ENCODE measurements at regions not wholly inside any gene's neighbourhood (a gene's known extent, or its start where the extent isn't known, plus 50 kb on each side); places are given as distances from the start of the nearest gene placed in this dataset.

DNA sequence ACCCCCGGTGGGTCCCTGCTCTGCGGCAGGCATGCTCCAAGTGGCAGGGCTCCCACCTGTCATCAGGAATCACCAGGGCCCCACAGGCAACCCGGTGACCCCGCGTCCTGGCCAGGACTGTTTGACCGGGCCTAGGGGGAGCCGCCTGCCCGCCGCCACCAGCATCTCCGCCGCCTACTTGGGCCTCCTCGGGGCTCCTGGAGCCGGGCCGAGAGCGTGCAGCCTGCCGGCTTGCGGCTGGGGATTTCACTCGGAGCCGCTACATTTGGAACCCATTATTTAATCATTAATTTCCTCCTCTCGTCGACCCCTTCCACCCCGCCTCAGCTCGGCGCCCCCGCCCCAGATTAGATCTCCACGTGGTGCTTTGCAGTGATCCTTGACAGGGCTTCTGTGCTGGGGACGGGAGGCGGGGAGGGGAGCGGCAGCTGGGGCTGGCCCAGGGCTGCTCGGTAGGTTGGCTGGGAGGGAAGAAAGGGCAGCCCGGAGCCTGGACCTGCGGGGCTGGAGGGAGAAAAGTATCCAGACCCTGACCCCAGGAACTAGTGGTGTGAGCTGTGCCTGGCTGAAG, 295.4 kb downstream of the CYP26B1 start:
- TF ChIP-seq, protein P1, sequence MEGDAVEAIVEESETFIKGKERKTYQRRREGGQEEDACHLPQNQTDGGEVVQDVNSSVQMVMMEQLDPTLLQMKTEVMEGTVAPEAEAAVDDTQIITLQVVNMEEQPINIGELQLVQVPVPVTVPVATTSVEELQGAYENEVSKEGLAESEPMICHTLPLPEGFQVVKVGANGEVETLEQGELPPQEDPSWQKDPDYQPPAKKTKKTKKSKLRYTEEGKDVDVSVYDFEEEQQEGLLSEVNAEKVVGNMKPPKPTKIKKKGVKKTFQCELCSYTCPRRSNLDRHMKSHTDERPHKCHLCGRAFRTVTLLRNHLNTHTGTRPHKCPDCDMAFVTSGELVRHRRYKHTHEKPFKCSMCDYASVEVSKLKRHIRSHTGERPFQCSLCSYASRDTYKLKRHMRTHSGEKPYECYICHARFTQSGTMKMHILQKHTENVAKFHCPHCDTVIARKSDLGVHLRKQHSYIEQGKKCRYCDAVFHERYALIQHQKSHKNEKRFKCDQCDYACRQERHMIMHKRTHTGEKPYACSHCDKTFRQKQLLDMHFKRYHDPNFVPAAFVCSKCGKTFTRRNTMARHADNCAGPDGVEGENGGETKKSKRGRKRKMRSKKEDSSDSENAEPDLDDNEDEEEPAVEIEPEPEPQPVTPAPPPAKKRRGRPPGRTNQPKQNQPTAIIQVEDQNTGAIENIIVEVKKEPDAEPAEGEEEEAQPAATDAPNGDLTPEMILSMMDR (IDR thresholded peaks at IDR 0.05; ENCODE audit: insufficient read depth, low read length, poor library complexity, severe bottlenecking): no peak
- Histone ChIP-seq H3K36me3 (ENCODE audit: control insufficient read depth, insufficient read depth, low read length) (no peaks in the 10 kb centered on the region), H3K27me3 (ENCODE audit: control insufficient read depth, insufficient read depth, low read length) (peaks cover 27% of the 10 kb centered on the region), H3K4me3 (ENCODE audit: low read depth, low read length) (no peak overlapping the region)
- DNase-seq (ENCODE audit: low read depth): no peak

DNA sequence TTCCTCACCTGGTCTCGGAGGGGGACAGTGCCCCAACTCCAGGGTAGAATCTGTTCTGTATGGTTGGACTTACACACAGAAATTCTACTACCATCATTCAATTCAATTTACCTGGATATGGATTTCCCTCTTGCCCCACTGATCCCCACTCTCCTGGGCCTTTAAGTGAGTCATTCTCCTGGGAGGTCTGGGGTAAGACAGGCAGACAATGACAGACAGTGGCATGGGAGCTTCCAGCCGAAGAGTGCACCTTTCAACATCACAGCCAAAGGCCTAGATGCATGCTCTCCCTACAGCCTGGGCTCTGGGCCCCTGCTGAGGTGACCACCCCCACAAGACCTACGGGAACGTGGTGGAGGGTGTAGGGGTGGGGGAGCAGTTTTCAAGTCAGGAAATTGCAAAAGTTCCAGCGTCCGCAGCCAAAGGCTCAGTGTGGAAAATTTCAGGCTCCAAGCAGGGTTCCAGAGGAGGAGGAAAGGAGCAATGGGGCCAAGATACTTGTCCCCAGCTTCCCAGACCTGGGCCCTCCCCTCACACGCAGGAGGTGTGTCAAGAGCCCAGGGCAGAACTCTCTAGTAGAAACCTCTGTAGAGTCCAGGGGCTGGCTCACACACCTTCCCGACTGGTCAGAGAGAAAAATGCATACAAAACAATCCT, 296.4 kb downstream of the CYP26B1 start:
- DNase-seq (ENCODE audit: low read depth): no peak
- Histone ChIP-seq H3K27me3 (ENCODE audit: control insufficient read depth, insufficient read depth, low read length) (peaks cover 27% of the 10 kb centered on the region), H3K4me3 (ENCODE audit: low read depth, low read length) (no peak overlapping the region), H3K36me3 (ENCODE audit: control insufficient read depth, insufficient read depth, low read length) (no peaks in the 10 kb centered on the region)
- TF ChIP-seq, protein P1 (IDR thresholded peaks at IDR 0.05; ENCODE audit: insufficient read depth, low read length, poor library complexity, severe bottlenecking): no peak

DNA sequence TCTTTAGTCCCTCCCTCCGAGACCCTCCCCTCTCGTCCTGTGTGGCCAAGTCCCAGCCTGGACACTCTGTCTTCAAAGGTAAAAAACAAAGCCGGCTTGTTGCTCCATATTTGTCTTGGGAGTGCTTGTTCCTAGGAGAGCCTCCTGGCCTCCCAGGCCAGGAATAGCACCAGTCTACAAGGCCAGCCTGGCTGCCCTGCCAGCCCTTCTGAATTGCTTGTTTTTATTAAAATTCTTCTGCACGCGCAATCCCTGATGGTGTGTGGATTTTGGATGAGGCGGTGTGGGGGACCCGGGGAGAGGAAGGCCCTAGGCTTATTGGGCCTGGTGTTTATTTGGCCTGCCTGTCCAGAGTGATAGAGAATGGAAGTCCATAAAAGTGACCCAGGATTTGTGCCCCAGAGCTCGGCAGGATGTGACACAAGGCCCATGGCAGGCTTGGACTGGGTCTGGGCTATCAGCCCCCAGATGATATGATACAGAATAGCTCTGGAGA, 297.3 kb downstream of the CYP26B1 start:
- no peaks in the 10 kb centered on the region for H3K36me3 ChIP-seq (ENCODE audit: control insufficient read depth, insufficient read depth, low read length)
- DNase-seq (ENCODE audit: low read depth): no peak
- no peak overlapping the region for H3K4me3 ChIP-seq (ENCODE audit: low read depth, low read length)
- TF ChIP-seq, protein P1 (IDR thresholded peaks at IDR 0.05; ENCODE audit: insufficient read depth, low read length, poor library complexity, severe bottlenecking): no peak
- H3K27me3 ChIP-seq (ENCODE audit: control insufficient read depth, insufficient read depth, low read length): peaks cover 27% of the 10 kb centered on the region

DNA sequence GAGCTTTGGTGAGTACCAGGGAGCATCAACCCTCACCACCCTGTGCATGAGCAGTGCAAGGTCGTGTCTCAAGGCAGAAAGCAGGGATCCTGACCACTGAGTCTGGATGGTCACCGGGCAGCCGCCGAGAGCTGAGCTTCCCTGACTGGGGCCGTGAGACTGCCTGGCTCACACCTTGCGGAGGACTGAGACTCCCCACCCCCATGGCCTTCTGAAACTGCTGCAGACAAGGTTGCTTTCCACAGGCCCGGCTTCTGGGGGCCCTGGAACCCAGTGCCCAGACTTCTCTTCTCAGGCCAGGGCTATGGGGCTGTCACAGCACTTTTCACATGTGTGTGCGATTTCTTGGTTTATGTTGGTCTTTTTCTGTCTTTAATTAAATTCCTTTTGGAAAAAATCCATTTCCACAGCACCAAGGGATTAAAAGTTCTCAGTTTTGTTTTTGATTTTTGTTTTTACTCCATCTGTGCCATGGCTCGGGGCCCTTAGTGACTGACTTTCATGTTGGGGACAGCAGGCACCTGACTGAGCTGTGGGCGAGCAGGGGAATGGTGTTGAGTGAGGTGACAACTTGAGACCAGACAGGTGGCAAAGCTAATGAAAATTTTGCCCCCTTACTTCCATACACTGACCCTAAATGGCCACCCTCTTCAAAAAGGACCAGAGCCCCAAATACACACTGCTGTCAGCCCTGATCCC, 297.9 kb downstream of the CYP26B1 start:
- Histone ChIP-seq H3K27me3 (ENCODE audit: control insufficient read depth, insufficient read depth, low read length) (peaks cover 27% of the 10 kb centered on the region), H3K36me3 (ENCODE audit: control insufficient read depth, insufficient read depth, low read length) (no peaks in the 10 kb centered on the region), H3K4me3 (ENCODE audit: low read depth, low read length) (no peak overlapping the region)
- TF ChIP-seq, protein P1 (IDR thresholded peaks at IDR 0.05; ENCODE audit: insufficient read depth, low read length, poor library complexity, severe bottlenecking): no peak
- DNase-seq (ENCODE audit: low read depth): no peak

DNA sequence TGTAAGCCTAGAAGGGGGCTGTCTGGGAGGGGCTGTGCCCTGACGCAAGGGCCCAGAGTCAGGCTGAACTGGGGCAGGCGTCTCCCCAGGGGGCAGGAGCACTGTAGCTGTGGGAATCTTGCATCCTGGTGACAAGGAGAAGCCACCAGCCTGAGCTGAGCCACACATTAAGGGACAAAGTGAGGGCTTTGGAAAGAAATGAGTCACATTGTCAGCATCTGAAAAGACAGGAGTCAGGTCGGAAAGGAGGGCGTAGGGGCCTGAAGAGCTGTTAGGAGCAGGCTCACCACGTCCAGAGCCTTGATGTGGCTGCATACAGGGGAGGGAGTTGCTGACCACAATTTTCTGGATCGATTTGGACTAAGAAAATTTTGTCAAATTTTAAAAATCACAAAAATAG, 298.6 kb downstream of the CYP26B1 start:
- H3K36me3 ChIP-seq (ENCODE audit: control insufficient read depth, insufficient read depth, low read length): no peaks in the 10 kb centered on the region
- TF ChIP-seq, protein P1 (IDR thresholded peaks at IDR 0.05; ENCODE audit: insufficient read depth, low read length, poor library complexity, severe bottlenecking): no peak
- no peak for DNase-seq (ENCODE audit: low read depth)
- no peak overlapping the region for H3K4me3 ChIP-seq (ENCODE audit: low read depth, low read length)
- peaks cover 26% of the 10 kb centered on the region for H3K27me3 ChIP-seq (ENCODE audit: control insufficient read depth, insufficient read depth, low read length)
